HEK293 (cell line): ENCODE measurements at regions not wholly inside any gene's neighbourhood (a gene's known extent, or its start where the extent isn't known, plus 50 kb on each side); places are given as distances from the start of the nearest gene placed in this dataset.

Experiments
- CTCF ChIA-PET: fragments of 350-600 bp; formaldehyde crosslinking; extraction: SDS; loops from one replicate; lab custom pipeline; 2021; ENCODE audit warnings: antibody characterized with exemption; lab: Yijun Ruan, JAX
- POLR2A ChIA-PET: fragments of 300-600 bp; formaldehyde crosslinking; extraction: SDS; loops from one replicate; lab custom pipeline; 2020; ENCODE audit warnings: antibody characterized with exemption, inconsistent platforms; lab: Yijun Ruan, JAX
- H3K27ac ChIP-seq: fragments of 200-500 bp; sonication (Bioruptor generic); 2 replicates; pipeline ENCODE4 v1.5.1; 2014; ENCODE audit warnings: low read depth, low read length, control low read depth, inconsistent platforms; ENCODE audit errors: extremely low read depth
- H3K36me3 ChIP-seq, 2 experiments: fragments of 200-500 bp in 1 of 2; sonication (Bioruptor generic) in 1 of 2; 1 replicate in 1 of 2; 2 replicates in 1 of 2; pipeline ENCODE4 v1.5.1; 2014 to 2017; ENCODE audit warnings: inconsistent platforms in 2 of 2, low read length in 2 of 2; ENCODE audit not compliant: control insufficient read depth in 2 of 2, insufficient read depth in 1 of 2
- H3K4me1 ChIP-seq: fragments of 200-500 bp; sonication (Bioruptor generic); 2 replicates; pipeline ENCODE4 v1.5.1; 2014; ENCODE audit warnings: mild to moderate bottlenecking, low read length, inconsistent platforms; ENCODE audit not compliant: control insufficient read depth, insufficient read depth
- H3K4me3 ChIP-seq: 2 replicates; pipeline ENCODE4 v1.5.1; 2011; ENCODE audit warnings: low read depth, mild to moderate bottlenecking, control low read depth, low read length, moderate library complexity
- H3K9me3 ChIP-seq: fragments of 200-500 bp; sonication (Bioruptor generic); 2 replicates; pipeline ENCODE4 v1.5.1; 2014; ENCODE audit warnings: low read depth, low read length, inconsistent platforms; ENCODE audit not compliant: control insufficient read depth, insufficient read depth
- BCL6B ChIP-seq: fragments of 450-650 bp; formaldehyde crosslinking; IDR thresholded peaks from 2 replicates; pipeline ENCODE4 v1.5.1; 2017; ENCODE audit warnings: missing biosample characterization, missing genetic modification characterization
- OVOL3 ChIP-seq: fragments of 450-650 bp; formaldehyde crosslinking; IDR thresholded peaks from 2 replicates; pipeline ENCODE4 v1.5.1; 2016; ENCODE audit warnings: missing biosample characterization, missing genetic modification characterization
- ZBTB1 ChIP-seq: fragments of 450-650 bp; formaldehyde crosslinking; IDR thresholded peaks from 2 replicates; pipeline ENCODE4 v1.5.1; 2016; ENCODE audit warnings: missing biosample characterization, missing genetic modification characterization
- ZBTB17 ChIP-seq: fragments of 450-650 bp; formaldehyde crosslinking; IDR thresholded peaks from 2 replicates; pipeline ENCODE4 v1.5.1; 2016; ENCODE audit warnings: missing biosample characterization, missing genetic modification characterization
- ZBTB21 ChIP-seq: fragments of 450-650 bp; formaldehyde crosslinking; IDR thresholded peaks from 2 replicates; pipeline ENCODE4 v1.5.1; 2017; ENCODE audit warnings: missing biosample characterization, missing genetic modification characterization
- ZNF10 ChIP-seq: fragments of 450-650 bp; formaldehyde crosslinking; IDR thresholded peaks from 2 replicates; pipeline ENCODE4 v1.5.1; 2017; ENCODE audit warnings: missing biosample characterization, missing genetic modification characterization
- ZNF138 ChIP-seq: fragments of 450-650 bp; formaldehyde crosslinking; IDR thresholded peaks from 2 replicates; pipeline ENCODE4 v1.5.1; 2016; ENCODE audit warnings: missing biosample characterization, missing genetic modification characterization, borderline replicate concordance
- ZNF214 ChIP-seq: fragments of 450-650 bp; formaldehyde crosslinking; IDR thresholded peaks from 2 replicates; pipeline ENCODE4 v1.5.1; 2017; ENCODE audit warnings: missing biosample characterization, mild to moderate bottlenecking, missing genetic modification characterization, borderline replicate concordance
- ZNF350 ChIP-seq: fragments of 450-650 bp; formaldehyde crosslinking; IDR thresholded peaks from 2 replicates; pipeline ENCODE4 v1.5.0; 2017; ENCODE audit warnings: missing biosample characterization, mild to moderate bottlenecking, missing genetic modification characterization
- ZNF366 ChIP-seq: fragments of 450-650 bp; formaldehyde crosslinking; conservative IDR thresholded peaks from 2 replicates; pipeline ENCODE4 v1.5.1; 2016; ENCODE audit warnings: missing biosample characterization, missing genetic modification characterization
- ZNF426 ChIP-seq: fragments of 450-650 bp; formaldehyde crosslinking; IDR thresholded peaks from 2 replicates; pipeline ENCODE4 v1.5.1; 2017; ENCODE audit warnings: missing biosample characterization, missing genetic modification characterization, mild to moderate bottlenecking, inconsistent platforms, moderate library complexity
- ZNF514 ChIP-seq: fragments of 450-650 bp; formaldehyde crosslinking; IDR thresholded peaks from 2 replicates; pipeline ENCODE4 v1.5.1; 2016; ENCODE audit warnings: missing biosample characterization, missing genetic modification characterization
- ZNF518A ChIP-seq: fragments of 450-650 bp; formaldehyde crosslinking; conservative IDR thresholded peaks from 2 replicates; pipeline ENCODE4 v1.5.1; 2016; ENCODE audit warnings: low read depth, missing biosample characterization, missing genetic modification characterization
- ZNF645 ChIP-seq: fragments of 450-650 bp; formaldehyde crosslinking; IDR thresholded peaks from 2 replicates; pipeline ENCODE4; 2016; ENCODE audit warnings: missing biosample characterization, missing genetic modification characterization
- ZNF704 ChIP-seq: fragments of 450-650 bp; formaldehyde crosslinking; IDR thresholded peaks from 2 replicates; pipeline ENCODE4 v1.5.1; 2016; ENCODE audit warnings: missing biosample characterization, missing genetic modification characterization
- ZSCAN23 ChIP-seq: fragments of 450-650 bp; formaldehyde crosslinking; IDR thresholded peaks from 2 replicates; pipeline ENCODE4 v1.5.1; 2016; ENCODE audit warnings: missing biosample characterization, missing genetic modification characterization

DNA sequence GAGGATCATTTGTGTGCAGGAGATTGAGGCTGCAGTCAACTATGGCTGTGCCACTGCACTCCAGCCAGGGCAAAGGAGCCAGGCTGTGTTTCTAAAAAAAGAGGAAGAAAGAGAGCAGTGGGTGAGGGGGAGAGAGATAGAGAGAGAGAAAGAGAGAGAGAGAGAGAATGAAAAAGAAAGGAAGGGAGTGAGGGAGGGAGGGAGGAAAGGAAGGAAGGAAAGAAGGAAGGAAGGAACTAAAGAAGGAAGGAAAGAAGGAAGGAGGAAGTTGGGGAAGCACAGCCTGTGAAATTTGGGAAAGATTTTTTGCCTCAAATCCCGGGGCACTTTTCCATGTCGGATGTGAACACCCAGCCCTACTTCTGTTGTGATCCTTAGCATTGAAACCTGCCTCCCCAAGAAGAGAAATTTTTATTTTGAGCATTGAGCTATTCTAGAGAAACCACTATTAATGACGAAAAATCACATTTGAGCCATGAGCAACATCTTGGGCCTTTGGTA, 57.8 kb downstream of the FOXA2 start:
- no peaks in the 10 kb centered on the region for H3K9me3 ChIP-seq
- no peaks in the 10 kb centered on the region for H3K36me3 ChIP-seq
- POLR2A ChIA-PET: no interaction called here
- no peak for TF ChIP-seq ZNF514 (tag by site-specific recombination)
- TF ChIP-seq ZNF366: peak; percentile 59; the same call in 1 of the 2 replicates
- no peak overlapping the region for H3K4me3 ChIP-seq
- H3K4me1 ChIP-seq: no peaks in the 10 kb centered on the region
- CTCF ChIA-PET: interaction anchor here (0.6 kb wide), 1 partner anchor 19 kb away, joined by 3 read pairs; no protein-coding TSS in a partner anchor
- H3K27ac ChIP-seq: no peak overlapping the region

- Histone ChIP-seq H3K4me1 (no peaks in the 10 kb centered on the region), H3K27ac (no peak overlapping the region), H3K36me3 (no peaks in the 10 kb centered on the region)
- CTCF ChIA-PET: interaction anchor here (0.6 kb wide), 1 partner anchor 18 kb away, joined by 3 read pairs; no protein-coding TSS in a partner anchor
- TF ChIP-seq OVOL3 (tag by site-specific recombination) (no peak), ZBTB1 (tag by site-specific recombination) (no peak), ZNF350 (no peak), ZNF645 (no peak), ZSCAN23 (tag by site-specific recombination) (no peak), ZNF704 (tag by site-specific recombination) (no peak), ZNF518A (tag by site-specific recombination) (no peak), ZBTB21 (tag by site-specific recombination) (no peak), BCL6B (no peak), ZNF10 (tag by site-specific recombination) (no peak), ZBTB17 (tag by site-specific recombination) (no peak), ZNF426 (tag by site-specific recombination) (no peak), ZNF214 (tag by site-specific recombination) (no peak), ZNF138 (no peak)
- TF ChIP-seq, all 188 proteins: peak for 0
- POLR2A ChIA-PET: no interaction called here
- no peaks in the 10 kb centered on the region for H3K9me3 ChIP-seq
- H3K4me3 ChIP-seq: no peak overlapping the region
Measured at GRCh38 chr20:22525821-22526220, 58.6 kb downstream of the FOXA2 start.
